AG08395 (cell line): ENCODE measurements at regions not wholly inside any gene's neighbourhood (a gene's known extent, or its start where the extent isn't known, plus 50 kb on each side); places are given as distances from the start of the nearest gene placed in this dataset.
"Not testable (repeated sequence)": the region's sequence is repeated elsewhere in the genome, so short reads cannot be mapped to it uniquely, and the experiment has no call there.

Source experiments
- DNase-seq: peaks from one replicate; pipeline ENCODE4 v3.0.0; 2012; ENCODE audit warnings: mixed read lengths, low spot score

GRCh38 chr13:90246687-90247345 is 1100.7 kb upstream of the MIR17HG start:
- no peak for DNase-seq

GRCh38 chr13:90253806-90254205 is 1093.7 kb upstream of the MIR17HG start:
- no peak for DNase-seq

- DNase-seq: no peak
Measured at GRCh38 chr13:90254437-90254836, 1093.0 kb upstream of the MIR17HG start.

GRCh38 chr13:90256746-90257145 is 1090.7 kb upstream of the MIR17HG start:
- DNase-seq: no peak

GRCh38 chr13:90258129-90258528 is 1089.4 kb upstream of the MIR17HG start:
- DNase-seq: no peak

GRCh38 chr13:90261343-90261742 is 1086.1 kb upstream of the MIR17HG start:
- no peak for DNase-seq

GRCh38 chr13:90270226-90270625 is 1077.3 kb upstream of the MIR17HG start:
- no peak for DNase-seq

- peak; percentile 6 for DNase-seq
Measured at GRCh38 chr13:90272356-90272755, 1075.1 kb upstream of the MIR17HG start.

- DNase-seq: no peak
Measured at GRCh38 chr13:90276216-90276615, 1071.3 kb upstream of the MIR17HG start.

GRCh38 chr13:90278231-90278630 is 1069.3 kb upstream of the MIR17HG start:
- DNase-seq: not testable (repeated sequence)

GRCh38 chr13:90281709-90282108 is 1065.8 kb upstream of the MIR17HG start:
- no peak for DNase-seq

GRCh38 chr13:90287521-90287920 is 1060.0 kb upstream of the MIR17HG start:
- no peak for DNase-seq

GRCh38 chr13:90293793-90294361 is 1053.6 kb upstream of the MIR17HG start:
- DNase-seq: no peak

- no peak for DNase-seq
Measured at GRCh38 chr13:90299238-90299637, 1048.2 kb upstream of the MIR17HG start.

- no peak for DNase-seq
Measured at GRCh38 chr13:90300015-90300414, 1047.5 kb upstream of the MIR17HG start.

- DNase-seq: peak; percentile 69
Measured at GRCh38 chr13:90302107-90302506, 1045.4 kb upstream of the MIR17HG start.

- no peak for DNase-seq
Measured at GRCh38 chr13:90305796-90306195, 1041.7 kb upstream of the MIR17HG start.

GRCh38 chr13:90307136-90307535 is 1040.4 kb upstream of the MIR17HG start:
- DNase-seq: no peak

GRCh38 chr13:90308249-90308648 is 1039.2 kb upstream of the MIR17HG start:
- DNase-seq: no peak

GRCh38 chr13:90311929-90312328 is 1035.6 kb upstream of the MIR17HG start:
- no peak for DNase-seq

GRCh38 chr13:90315061-90315460 is 1032.4 kb upstream of the MIR17HG start:
- no peak for DNase-seq

GRCh38 chr13:90320664-90321063 is 1026.8 kb upstream of the MIR17HG start:
- no peak for DNase-seq

GRCh38 chr13:90321281-90321931 is 1026.1 kb upstream of the MIR17HG start:
- DNase-seq: no peak

- no peak for DNase-seq
Measured at GRCh38 chr13:90329641-90330040, 1017.8 kb upstream of the MIR17HG start.
